HG02970 (cell line): ENCODE measurements at regions not wholly inside any gene's neighbourhood (a gene's known extent, or its start where the extent isn't known, plus 50 kb on each side); places are given as distances from the start of the nearest gene placed in this dataset.
"Not testable (repeated sequence)": the region's sequence is repeated elsewhere in the genome, so short reads cannot be mapped to it uniquely, and the experiment has no call there.

Experiments used
- ATAC-seq: cut with Tn5 transposase; IDR thresholded peaks from one replicate; pipeline ENCODE4 v1.9.1; 2021; ENCODE audit warnings: mild to moderate bottlenecking, moderate library complexity, moderate number of reproducible peaks; ENCODE audit not compliant: unreplicated experiment, low FRiP score

DNA sequence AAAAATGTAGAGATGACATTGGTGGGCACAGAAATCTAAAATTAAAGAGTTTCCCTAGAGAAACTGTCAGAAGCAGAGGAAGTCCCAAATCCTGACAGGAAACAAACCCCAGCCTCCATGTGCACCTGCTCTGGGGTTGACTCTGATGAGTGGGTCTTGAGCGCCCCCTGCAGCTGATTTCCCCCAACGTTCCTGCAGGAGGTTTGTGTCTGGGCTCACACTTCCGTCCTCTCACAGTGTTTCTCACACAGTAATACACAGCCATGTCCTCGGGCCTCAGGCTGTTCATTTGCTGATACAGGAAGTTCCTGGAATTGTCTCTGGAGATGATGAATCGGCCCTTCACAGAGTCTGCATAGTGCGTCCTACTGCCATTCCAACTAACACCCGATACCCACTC is 670.1 kb downstream of the TMEM121 start:
- not testable (repeated sequence) for ATAC-seq

DNA sequence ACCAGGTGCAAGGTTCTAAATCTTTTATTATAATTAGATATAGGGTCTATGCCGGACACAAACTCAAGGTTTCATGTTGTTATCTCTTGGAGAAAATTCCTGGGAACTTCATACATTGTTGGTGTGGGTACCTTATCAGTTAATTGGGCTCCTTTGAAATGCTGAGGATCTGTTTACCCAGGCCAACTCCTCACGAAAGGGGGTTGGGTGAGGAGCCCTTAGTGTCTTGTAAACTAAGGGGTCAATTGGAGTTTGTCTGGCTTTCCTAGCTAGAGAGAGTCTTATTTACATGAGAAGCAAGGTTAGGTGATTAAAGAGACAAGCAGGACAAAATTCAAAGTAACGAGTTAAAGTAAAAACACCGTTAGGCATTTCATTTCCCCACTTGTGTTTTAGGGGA is 670.9 kb downstream of the TMEM121 start:
- not testable (repeated sequence) for ATAC-seq

DNA sequence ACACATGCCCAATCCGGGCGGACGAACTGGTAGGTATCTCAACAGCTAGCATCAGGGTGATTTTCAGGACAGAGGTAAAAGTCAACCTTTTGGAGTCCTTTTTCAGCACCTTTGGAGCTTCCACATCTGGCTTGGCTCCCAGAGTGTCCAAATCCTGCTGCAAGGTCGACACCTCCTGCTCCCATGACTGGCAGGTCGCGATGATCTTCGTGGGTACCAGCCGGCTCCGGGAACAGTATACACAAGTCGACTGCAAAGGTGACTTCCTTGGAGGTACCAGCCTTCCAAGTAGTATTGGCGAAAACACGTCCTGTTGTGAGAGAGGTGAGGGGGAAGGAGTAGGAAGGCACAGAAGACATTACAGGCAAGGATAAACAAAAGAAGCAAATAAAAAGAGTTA is 672.7 kb downstream of the TMEM121 start:
- ATAC-seq, result no peak

DNA sequence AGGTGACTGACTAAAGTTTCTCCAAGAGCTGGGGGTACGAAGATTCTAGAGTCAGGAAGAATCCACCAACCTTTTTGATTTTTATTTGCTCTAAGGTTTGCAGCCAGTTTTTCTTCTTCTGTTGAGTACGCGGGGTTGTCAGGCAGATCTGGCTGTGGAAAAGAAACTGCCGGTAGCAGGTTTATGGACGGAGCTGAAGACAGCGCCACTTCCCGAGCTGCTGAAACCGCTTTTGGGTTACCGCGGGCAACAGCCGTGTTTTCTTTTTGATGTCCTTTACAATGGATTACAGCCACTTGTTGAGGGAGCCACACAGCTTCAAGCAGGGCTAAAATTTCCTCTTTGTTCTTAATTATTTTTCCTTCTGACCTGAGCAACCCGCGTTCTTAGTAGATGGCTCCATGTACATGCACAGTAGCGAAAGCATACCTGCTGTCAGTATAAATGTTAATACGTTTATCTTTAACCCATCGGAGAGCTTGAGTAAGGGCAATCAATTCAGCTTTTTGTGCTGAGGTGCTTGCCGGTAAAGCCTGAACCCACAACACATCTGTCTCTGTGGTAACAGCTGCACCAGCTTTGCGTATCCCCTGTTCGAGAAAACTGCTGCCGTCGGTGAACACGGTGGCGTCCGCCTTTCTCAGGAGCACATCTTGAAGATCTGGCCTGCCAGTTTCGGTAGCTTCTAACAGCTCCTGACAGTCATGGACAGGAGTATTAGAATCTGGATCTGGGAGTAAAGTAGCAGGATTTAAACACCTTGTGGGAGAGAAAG is 674.3 kb downstream of the TMEM121 start:
- ATAC-seq, result no peak

DNA sequence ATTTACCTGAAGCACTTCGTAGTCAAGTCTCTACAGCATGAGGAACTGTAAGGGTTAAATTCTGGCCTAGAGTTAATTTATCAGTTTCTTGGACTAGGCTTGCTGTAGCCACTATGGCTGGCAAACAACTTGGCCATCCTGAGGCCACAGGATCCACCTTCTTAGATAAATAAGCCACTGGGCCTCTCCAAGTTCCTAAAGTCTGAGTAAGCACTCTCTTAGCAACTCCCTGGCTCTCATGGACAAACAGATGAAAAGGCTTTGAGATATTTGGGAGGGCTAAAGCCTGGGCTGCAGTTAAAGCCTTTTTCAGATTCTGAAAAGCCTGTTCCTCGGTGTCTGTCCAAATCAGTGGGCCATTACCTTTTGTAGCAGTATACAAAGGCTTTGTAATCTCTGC is 675.0 kb downstream of the TMEM121 start:
- no peak for ATAC-seq

DNA sequence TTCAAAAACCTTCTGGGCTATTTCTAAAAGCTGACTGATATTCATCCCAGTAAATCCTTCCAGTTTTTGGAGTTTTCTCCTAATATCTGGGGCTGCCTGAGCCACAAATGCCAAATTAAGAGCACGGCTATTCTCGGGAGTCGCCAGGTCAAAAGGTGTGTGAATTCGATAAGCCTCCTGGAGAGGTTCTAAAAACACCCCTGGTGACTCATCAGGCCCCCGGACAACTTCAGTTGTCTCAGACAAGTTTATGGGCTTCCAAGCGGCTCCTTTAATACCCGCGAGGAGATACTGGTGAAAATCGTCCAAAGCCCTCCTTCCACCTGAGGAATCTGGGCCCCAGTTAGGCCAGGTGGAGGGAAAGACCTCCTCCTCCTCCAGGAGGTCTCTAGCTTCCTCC is 677.1 kb downstream of the TMEM121 start:
- ATAC-seq, result no peak

DNA sequence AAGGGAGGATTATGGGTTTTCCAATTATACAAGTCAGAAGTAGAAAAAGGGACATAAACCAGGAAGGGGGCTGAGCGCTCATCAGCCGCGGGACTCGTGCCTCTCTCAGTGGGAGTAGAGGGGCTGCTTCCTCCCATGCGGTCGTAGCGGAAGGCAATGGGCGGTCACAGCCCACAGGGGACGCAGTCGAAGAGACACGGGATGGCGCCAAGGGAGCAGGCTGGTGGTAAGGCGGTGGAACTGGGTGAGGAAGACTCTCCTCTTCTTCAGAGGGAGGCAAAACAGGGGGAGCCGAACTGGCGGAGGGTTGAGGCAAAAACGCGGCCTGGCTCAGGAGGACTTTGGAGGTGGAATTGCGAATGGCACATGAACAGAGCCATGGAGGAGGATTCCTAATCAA is 677.7 kb downstream of the TMEM121 start:
- no peak for ATAC-seq

DNA sequence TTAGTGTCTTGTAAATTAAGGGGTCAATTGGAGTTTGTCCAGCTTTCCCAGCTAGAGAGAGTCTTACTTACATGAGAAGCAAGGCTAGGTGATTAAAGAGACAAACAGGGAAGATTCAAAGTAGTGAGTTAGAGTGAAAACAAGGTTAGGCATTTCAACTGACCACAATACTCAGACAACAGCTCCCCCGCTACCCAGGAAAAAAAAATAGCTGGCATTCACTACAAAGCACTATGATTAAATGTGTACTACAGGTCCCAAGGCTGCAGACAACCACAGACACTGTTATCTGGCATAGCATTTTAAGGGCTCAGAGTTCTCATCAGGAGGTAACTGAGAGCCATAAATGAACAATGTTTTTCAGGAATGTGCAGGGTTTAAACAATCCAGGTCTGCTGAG is 680.9 kb downstream of the TMEM121 start:
- no peak for ATAC-seq

DNA sequence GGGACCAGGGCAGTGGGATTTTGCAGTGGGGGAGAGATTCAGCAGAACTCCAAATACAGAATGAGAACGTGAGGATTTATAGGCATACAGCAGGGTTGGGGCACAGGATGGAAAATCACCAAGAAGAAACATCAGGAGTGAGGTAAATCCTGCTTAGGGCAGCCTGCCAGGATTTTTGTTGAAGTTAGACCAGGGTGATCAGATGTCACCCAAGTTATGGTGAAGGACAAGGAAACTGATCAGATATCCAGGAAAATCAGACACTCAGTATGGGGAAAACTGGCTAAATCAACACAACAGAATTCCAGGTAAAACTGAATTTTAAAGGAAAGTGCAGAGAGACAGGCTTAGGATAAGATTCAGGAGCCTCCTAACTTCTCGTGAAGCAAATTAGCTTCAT is 682.4 kb downstream of the TMEM121 start:
- ATAC-seq, result no peak

DNA sequence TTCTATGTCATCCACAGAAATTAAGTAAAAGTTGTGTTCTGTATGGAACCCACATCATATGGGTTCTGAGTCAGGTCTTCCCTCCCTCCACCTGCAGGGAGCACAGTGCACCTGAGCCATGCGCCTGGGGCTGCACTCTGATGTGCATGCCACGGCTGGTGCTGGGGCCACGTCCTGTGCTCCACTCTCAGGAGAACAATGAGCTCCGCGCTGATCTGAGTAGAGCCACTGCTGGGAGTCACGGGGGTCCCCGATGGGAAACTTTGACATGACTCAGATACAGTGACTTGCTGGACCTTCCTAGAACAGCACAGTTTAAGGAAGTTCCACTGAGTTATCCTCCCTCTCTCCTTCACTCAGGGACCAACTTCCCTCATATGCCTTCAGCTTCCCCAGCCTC is 683.4 kb downstream of the TMEM121 start:
- no peak for ATAC-seq

DNA sequence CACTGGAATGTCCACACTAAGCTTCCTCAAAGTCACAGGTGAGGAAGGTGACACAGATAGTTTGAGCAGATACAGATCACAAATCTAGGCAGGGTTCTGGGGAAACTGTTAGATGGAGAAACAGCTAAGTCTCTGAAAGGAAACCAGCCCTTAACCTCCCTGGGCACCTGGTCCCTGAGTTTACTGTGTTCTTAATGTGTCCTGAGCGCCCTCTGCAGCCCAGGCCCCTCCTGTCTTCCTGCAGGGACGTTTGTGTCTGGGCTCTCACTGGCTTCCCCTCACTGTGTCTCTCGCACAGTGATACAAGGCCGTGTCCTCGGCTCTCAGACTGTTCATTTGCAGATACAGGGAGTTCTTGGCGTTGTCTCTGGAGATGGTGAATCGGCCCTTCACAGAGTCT is 684.3 kb downstream of the TMEM121 start:
- no peak for ATAC-seq

DNA sequence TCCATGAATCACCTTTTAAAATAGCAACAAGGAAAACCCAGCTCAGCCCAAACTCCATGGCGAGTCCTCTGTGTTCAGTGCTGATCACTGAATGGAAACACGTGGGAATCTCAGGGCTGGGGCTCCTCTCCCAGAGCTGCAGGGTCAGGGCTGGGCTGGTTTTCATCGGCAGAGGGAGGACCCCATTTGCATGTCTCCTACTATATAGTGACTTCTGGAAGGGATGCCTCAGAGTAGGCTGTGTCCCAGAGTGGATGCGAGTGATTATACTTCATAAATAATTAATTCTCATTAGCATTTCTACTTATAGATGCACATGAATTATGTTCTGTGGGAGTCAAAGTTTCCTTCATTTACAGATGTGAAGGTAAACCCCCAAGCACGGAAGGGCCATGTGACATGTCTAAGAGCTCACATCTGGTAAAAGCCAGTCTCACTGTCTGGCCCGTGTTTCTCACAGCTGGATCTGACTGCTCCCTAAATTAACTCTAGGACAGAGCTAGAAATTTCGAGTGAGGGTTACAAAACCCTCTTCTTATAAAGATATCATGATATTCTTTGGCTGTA is 685.0 kb downstream of the TMEM121 start:
- ATAC-seq, result no peak

DNA sequence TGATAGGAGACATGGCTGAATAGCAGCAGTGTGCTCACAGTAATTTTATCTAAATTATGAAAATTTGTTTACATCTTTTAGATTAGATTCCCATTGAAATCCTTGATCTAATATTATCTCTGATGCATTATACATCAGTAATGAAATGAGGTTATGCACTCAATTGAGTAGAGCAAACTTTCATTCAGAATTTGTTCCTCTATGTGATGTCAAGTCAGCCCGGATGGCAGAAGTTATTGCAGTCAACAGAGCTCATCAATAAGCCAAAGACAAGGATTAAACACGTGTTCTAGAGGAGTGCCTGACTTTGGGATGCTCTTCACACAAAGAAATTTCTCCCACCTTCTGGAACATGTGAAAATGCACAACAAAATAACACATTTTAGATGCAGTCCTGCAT is 688.8 kb downstream of the TMEM121 start:
- ATAC-seq, result no peak

DNA sequence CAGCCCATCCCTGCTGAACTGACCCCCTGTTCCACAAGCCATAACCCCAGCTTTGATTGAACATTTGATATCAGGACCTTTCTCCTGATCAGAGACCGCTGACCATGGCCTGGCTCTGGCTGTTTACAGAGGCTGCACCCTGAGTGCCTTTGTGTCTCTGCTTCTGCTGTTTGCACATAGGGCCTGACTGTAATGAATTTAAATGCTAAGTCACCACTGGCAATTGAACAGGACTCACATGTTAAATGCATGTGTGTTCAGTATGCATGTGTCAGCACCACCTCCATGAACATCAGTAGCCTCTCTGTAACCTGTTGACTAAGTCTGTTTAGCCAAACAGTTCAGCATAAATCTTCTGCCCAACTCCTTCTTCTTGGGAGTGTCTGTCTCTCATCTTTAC is 690.3 kb downstream of the TMEM121 start:
- ATAC-seq, result no peak

DNA sequence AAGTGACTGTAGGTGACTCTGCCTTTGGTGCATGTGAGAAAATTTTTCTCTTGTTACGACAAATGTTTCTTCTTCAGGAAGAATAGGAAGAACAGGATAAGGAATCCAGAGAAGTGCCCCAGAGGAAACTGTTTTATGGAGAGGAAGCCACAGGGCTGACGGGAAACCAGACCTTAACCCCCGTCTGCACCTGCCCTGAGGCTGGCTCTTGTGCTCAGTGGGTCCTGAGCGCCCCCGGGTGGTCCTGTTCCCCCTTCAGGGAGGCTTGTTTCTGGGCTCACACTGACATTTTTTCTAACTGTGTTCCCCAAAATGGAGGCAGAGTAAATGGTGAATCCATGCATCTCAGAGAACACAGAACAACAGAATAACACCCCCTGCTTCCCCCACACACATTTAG is 691.8 kb downstream of the TMEM121 start:
- ATAC-seq, result no peak

DNA sequence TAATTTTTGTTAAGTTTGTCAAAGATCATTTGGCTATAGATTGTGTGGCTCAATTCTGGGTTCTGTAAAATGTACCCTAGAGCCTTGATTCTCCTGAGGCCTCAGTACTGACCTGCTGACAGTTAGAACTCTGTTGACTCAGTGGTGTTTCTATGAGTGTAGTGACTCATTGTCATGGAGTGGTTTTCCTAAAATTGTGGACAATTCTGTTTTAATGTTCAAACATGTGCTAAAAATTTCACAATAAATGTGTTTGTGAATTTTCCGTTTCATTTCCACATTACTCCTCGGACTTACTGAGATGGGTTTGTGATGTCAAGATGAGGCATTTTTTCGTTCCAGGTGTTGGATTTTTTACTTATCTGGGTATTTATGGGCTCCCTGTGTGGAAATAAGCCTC is 695.9 kb downstream of the TMEM121 start:
- ATAC-seq, result no peak

DNA sequence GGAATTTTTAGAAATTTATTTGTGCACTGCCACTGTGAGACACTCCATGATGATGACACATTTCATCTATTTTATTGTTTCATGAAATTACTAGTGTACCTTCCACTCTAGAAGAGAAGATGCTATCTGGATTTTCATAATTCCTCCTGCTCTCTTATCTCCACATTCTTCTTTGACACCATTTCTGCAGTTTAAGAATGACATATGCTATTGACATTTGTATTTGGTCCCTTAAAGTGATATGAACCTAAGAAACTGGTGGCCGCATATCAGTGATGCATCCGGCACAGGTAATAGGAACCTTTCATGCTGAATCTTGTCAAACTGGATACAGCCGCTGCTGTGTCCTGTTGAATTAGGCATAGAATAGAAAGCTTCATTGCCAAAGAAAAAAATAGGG is 696.3 kb downstream of the TMEM121 start:
- no peak for ATAC-seq

DNA sequence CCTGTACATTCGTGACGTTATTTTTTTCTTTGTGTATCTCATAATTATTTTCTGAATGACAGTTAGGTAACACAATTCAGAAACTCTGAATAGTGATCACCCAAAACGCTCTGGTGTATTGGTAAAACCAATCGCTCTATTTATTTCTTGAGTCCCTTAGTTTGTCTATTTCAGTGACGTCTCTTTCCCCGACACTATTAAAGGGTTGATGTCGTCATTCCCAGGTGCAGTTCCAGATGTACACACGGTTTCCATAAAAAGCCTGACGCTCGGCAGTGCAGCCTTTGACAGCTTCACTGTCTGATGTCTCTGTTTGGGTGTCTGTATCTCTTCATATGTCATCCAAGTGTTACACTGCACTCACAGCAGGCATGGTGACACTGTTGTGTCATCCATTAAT is 701.4 kb downstream of the TMEM121 start:
- ATAC-seq, result no peak

DNA sequence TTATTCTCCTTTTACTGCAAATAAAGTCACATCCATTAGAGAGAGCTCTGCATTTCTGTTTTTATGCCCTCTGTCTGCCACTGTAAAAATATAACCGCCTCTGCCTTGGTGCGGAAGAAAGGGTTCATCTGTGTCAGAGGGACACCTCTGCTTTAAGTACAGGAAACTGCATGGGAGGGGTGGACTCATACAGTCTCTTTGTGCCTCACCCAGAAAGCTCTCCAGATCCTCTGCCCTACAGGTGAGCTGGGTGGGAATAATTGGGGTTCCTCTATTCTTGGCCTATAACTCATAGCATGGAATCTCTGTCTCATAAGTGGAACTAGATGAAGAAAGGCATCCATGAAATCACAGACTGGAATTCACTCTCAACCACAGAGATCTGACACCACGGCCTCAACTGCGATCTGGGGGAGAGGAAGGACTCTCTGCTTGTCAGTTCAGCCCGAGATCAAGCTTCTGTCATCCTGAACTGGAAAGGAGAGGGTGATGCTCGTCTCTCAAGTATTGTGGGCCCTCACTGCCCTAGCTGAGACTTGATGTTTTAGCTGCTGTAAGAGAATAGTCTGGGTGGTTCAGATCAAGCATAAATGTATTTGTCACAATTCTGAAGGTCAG is 702.3 kb downstream of the TMEM121 start:
- no peak for ATAC-seq

DNA sequence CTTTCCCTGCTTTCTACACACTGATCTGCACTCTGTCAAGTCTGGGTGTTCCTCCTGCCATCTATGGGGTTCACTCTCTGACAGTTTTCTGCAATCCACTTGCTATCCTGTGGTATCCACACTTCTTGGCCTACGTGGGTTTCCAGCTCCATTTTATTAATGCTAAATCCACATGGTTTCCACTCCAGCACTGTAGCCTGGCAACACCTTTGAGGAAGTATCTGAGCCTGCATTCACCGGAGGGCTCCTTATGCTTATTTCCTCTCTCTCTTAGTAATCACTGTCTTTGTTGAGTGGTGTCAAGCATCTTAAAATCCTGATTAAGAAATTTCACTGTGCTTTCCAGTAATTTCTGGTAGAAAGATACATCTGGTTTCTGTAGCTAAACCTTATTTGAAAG is 703.7 kb downstream of the TMEM121 start:
- ATAC-seq, result no peak

DNA sequence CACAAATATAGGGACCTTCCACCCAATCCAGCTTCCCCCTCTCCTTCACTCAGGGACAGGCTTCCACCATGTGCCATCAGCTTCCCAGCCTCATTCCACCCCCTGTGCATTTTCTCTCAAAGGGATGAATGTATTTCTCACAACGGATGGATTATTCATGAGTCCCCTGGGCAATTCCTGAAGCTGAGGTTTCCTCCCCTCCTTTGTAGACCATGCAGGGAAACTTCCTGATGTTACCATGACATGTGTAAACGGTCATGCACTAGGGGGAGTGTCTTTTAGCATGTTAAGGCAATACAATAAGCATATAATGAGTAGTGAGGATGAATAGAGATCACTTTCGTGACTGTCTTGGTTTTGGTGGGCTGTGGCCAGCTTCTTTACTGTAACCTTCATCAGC is 706.8 kb downstream of the TMEM121 start:
- not testable (repeated sequence) for ATAC-seq
